Right atrium auricular region (tissue), 2 donors: ENCODE measurements at regions not wholly inside any gene's neighbourhood (a gene's known extent, or its start where the extent isn't known, plus 50 kb on each side); places are given as distances from the start of the nearest gene placed in this dataset.

Source experiments
- DNase-seq: peaks from one replicate; pipeline ENCODE4 v3.0.0-alpha.2; 2019; ENCODE audit warnings: low spot score
- H3K27ac ChIP-seq, 2 donors: fragments of 200-600 bp; sonication (generic); 1 replicate in 1 of 2; 2 replicates in 1 of 2; pipeline ENCODE4 v1.5.1; 2016 to 2019
- H3K27me3 ChIP-seq, 2 donors: fragments of 200-600 bp; sonication (generic); one replicate each; pipeline versions ENCODE4 v1.5.1 to v1.6.0; 2017 to 2019
- H3K36me3 ChIP-seq: fragments of 200-600 bp; sonication (generic); one replicate; pipeline ENCODE4 v1.5.1; 2016
- H3K4me1 ChIP-seq, 2 donors: fragments of 200-600 bp; sonication (generic); one replicate each; pipeline versions ENCODE4 v1.5.1 to v1.6.0; 2017 to 2019
- H3K4me3 ChIP-seq, 2 donors: fragments of 200-600 bp; sonication (generic); 1 replicate in 1 of 2; 2 replicates in 1 of 2; pipeline ENCODE4 v1.5.1; 2017 to 2019; ENCODE audit warnings: mild to moderate bottlenecking in 1 of 2, moderate library complexity in 1 of 2
- H3K9me3 ChIP-seq, 2 donors: fragments of 200-600 bp; sonication (generic); one replicate each; pipeline ENCODE4 v1.5.1; 2019
- TF ChIP-seq, protein P1 (sequence below), 2 donors: fragments of 200-600 bp; sonication (generic); IDR thresholded peaks; one replicate each; pipeline ENCODE4 v1.5.1; 2019; ENCODE audit warnings: antibody characterized with exemption in 2 of 2

DNA sequence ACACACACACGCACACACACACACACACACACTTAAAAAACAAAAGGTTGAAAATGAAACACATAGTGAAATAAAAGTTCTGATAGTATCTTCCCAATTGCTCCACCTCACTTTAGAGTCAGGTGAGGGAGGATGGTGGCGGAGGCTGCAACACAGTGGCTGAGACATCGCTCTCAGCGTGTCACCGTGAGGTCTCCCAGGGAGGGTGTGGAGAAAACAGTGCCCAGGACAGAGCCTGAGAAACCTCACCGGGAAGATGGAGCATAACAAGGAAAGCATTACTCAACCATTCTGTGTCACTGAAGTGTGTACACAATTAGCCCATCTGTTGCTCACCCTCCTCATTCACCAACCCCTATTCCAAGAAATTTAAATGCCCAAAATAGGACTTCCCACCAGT is 111.4 kb upstream of the USP29 start:
- H3K27me3 ChIP-seq = no peaks in the 10 kb centered on the region
- no peaks in the 10 kb centered on the region for H3K4me1 ChIP-seq
- H3K36me3 ChIP-seq = no peaks in the 10 kb centered on the region
- H3K27ac ChIP-seq = no peak overlapping the region
- no peak overlapping the region for H3K4me3 ChIP-seq
- no peak for DNase-seq
- H3K9me3 ChIP-seq = no peaks in the 10 kb centered on the region
- TF ChIP-seq, protein P1, sequence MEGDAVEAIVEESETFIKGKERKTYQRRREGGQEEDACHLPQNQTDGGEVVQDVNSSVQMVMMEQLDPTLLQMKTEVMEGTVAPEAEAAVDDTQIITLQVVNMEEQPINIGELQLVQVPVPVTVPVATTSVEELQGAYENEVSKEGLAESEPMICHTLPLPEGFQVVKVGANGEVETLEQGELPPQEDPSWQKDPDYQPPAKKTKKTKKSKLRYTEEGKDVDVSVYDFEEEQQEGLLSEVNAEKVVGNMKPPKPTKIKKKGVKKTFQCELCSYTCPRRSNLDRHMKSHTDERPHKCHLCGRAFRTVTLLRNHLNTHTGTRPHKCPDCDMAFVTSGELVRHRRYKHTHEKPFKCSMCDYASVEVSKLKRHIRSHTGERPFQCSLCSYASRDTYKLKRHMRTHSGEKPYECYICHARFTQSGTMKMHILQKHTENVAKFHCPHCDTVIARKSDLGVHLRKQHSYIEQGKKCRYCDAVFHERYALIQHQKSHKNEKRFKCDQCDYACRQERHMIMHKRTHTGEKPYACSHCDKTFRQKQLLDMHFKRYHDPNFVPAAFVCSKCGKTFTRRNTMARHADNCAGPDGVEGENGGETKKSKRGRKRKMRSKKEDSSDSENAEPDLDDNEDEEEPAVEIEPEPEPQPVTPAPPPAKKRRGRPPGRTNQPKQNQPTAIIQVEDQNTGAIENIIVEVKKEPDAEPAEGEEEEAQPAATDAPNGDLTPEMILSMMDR (IDR thresholded peaks at IDR 0.05) = no peak

DNA sequence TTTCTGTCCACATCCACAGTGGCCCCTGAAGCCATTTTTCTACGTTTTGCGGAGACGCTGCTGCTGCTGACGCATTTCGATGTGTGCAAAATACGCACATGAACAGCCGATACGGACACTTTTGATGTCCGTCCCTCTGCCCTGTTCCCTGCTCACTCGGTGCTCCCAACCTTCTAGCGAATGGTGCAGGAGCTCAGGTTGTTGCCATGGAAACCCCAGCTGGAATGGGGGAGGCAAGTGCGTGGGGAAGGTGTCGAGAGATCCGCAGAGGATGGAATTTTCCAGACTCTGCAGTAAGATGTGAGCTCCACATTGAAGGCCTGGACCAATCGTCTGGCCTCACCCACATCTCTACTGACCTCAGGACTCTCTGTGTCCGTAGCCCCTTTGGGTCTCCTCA is 109.2 kb upstream of the USP29 start:
- H3K36me3 ChIP-seq = no peaks in the 10 kb centered on the region
- H3K4me1 ChIP-seq = no peaks in the 10 kb centered on the region
- H3K4me3 ChIP-seq = no peak overlapping the region
- H3K9me3 ChIP-seq = no peaks in the 10 kb centered on the region
- TF ChIP-seq, protein P1 (IDR thresholded peaks at IDR 0.05) = no peak
- no peaks in the 10 kb centered on the region for H3K27me3 ChIP-seq
- no peak for DNase-seq
- no peak overlapping the region for H3K27ac ChIP-seq

DNA sequence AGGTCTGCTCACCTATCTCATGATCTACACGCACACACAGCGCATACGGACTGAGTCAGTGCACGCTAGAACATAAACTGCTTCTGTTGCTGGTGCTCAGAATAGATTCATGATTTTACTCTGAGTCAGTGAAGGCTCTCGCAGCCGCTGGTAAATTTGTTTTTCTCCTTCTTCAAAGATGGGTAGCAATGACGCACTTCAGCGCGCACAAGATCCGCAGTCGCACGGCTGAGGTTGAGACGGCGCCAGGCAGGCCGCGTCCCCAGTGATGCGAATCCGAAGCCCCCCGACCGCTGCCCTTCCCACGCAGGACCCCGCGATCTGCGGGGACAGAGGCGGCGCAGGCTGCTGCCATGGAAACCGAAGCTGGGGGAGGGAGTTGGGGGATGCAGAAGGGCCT is 103.7 kb upstream of the USP29 start:
- Histone ChIP-seq H3K27me3 (no peaks in the 10 kb centered on the region), H3K4me1 (no peaks in the 10 kb centered on the region), H3K27ac (no peak overlapping the region), H3K9me3 (peaks cover 0 to 5% of the 10 kb centered on the region in 2 donors), H3K4me3 (no peak overlapping the region), H3K36me3 (no peaks in the 10 kb centered on the region)
- no peak for DNase-seq
- TF ChIP-seq, protein P1 (IDR thresholded peaks at IDR 0.05) = no peak

DNA sequence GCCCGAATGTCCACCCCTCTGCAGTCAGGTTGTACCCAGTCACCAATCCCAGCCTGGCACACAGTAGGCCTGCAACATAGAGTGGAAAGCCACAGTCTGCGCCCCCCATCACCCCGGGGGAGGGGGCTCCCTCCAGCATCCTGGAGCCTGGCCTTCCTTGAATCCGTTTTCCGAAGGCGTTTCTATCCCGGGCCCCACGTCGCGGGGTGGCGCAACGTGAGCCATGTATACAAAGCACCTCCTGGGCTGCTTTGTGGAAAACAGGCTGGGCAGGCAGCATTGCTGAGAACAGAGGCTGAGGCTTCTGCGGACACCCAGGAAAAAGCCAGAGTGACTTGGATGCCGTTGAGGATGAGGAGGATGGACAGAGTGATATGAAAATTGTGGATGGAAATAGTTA is 103.3 kb upstream of the USP29 start:
- no peak for DNase-seq
- Histone ChIP-seq H3K27me3 (no peaks in the 10 kb centered on the region), H3K4me1 (no peaks in the 10 kb centered on the region), H3K36me3 (no peaks in the 10 kb centered on the region), H3K27ac (no peak overlapping the region), H3K9me3 (peaks cover 0 to 5% of the 10 kb centered on the region in 2 donors), H3K4me3 (no peak overlapping the region)
- TF ChIP-seq, protein P1 (IDR thresholded peaks at IDR 0.05) = no peak

DNA sequence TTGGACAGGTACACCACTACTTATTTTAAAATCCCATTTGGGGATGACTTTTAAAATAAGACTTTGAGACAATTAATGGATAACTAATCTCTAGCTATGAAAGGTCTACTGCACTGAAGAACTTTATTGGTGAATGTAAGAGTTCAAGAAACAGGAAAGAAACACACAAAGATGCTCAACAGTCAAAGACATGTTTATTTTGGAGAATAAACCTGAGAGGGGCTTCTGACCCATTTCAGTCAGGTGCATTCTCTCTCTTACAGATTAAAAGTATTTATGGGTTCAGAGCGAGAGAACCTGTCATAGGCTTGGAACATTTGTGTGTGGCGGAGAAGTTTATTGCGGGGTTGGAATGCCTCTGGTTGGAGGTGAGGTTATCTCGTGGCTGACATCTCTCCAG is 94.3 kb upstream of the USP29 start:
- no peaks in the 10 kb centered on the region for H3K4me1 ChIP-seq
- no peaks in the 10 kb centered on the region for H3K27me3 ChIP-seq
- no peaks in the 10 kb centered on the region for H3K36me3 ChIP-seq
- DNase-seq = no peak
- H3K9me3 ChIP-seq = peaks cover 0 to 5% of the 10 kb centered on the region in 2 donors
- TF ChIP-seq, protein P1 (IDR thresholded peaks at IDR 0.05) = no peak
- no peak overlapping the region for H3K27ac ChIP-seq
- no peak overlapping the region for H3K4me3 ChIP-seq

DNA sequence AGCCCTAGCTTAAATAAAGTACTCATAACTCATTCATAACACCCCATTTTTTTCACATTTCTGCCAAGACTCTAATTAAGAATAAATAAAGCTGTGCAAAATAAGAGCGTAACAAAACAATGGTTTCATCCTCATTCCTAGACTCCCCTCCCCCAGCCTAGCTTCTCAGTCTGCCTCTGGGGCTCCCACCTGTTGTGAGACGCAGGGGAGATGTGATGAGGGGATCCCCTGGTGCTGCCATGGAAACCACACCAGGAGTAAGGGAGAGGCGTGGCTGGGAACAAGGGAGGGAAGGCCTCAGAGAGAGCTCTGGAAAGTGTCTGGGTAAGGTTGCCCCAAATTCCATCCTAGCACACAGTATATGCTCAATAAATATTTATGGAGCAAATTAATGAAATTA is 93.3 kb upstream of the USP29 start:
- Histone ChIP-seq H3K4me1 (no peaks in the 10 kb centered on the region), H3K36me3 (no peaks in the 10 kb centered on the region), H3K4me3 (no peak overlapping the region), H3K27me3 (no peaks in the 10 kb centered on the region), H3K27ac (no peak overlapping the region), H3K9me3 (peaks cover 0 to 5% of the 10 kb centered on the region in 2 donors)
- TF ChIP-seq, protein P1 (IDR thresholded peaks at IDR 0.05) = no peak
- no peak for DNase-seq
